Erythroblast (primary cell): ENCODE measurements at regions not wholly inside any gene's neighbourhood (a gene's known extent, or its start where the extent isn't known, plus 50 kb on each side); places are given as distances from the start of the nearest gene placed in this dataset.

Experiments used
- GATA1 ChIP-seq: IDR thresholded peaks from 2 replicates; pipeline ENCODE4 v1.6.1; 2011; ENCODE audit warnings: low read depth, mild to moderate bottlenecking, control low read depth, low read length, moderate library complexity
- POLR2A ChIP-seq: IDR thresholded peaks from 2 replicates; pipeline ENCODE4 v1.6.1; 2011; ENCODE audit warnings: mild to moderate bottlenecking, low read length

- TF ChIP-seq POLR2A (no peak), GATA1 (no peak)
Observed at GRCh38 chr5:102119252-102119651, 176.8 kb downstream of the SLCO4C1 start.
